ENCODE measurements at regions not wholly inside any gene's neighbourhood (a gene's known extent, or its start where the extent isn't known, plus 50 kb on each side); places are given as distances from the start of the nearest gene placed in this dataset.

GRCh38 chr13:106686163-106686562 is 118.2 kb upstream of the ARGLU1 start:
- Mint-ChIP-seq H3K27ac (no peak overlapping the region), H3K9me3 (peaks cover 0 to 2% of the 10 kb centered on the region in 2 donors), H3K36me3 (ENCODE audit: insufficient read depth) (no peaks in the 10 kb centered on the region), H3K4me1 (ENCODE audit: low read depth in 2 of 2) (no peaks in the 10 kb centered on the region), H3K27me3 (no peaks in the 10 kb centered on the region), H3K4me3 (no peak overlapping the region)
- ATAC-seq (replicated peaks) (no peak), DNase-seq (no peak)

- ATAC-seq (replicated peaks) = no peak
- no peak overlapping the region for H3K4me3 Mint-ChIP-seq
- no peaks in the 10 kb centered on the region for H3K36me3 Mint-ChIP-seq (ENCODE audit: insufficient read depth)
- H3K27me3 Mint-ChIP-seq = no peaks in the 10 kb centered on the region
- no peak overlapping the region for H3K27ac Mint-ChIP-seq
- H3K4me1 Mint-ChIP-seq (ENCODE audit: low read depth in 2 of 2) = no peaks in the 10 kb centered on the region
- peaks cover 0 to 2% of the 10 kb centered on the region in 2 donors for H3K9me3 Mint-ChIP-seq
- DNase-seq = no peak
Measured at GRCh38 chr13:106685143-106685542, 117.2 kb upstream of the ARGLU1 start.

GRCh38 chr13:106683918-106684317 is 116.0 kb upstream of the ARGLU1 start:
- H3K36me3 Mint-ChIP-seq (ENCODE audit: insufficient read depth) = no peaks in the 10 kb centered on the region
- DNase-seq (no peak), ATAC-seq (replicated peaks) (no peak)
- peaks cover 0 to 2% of the 10 kb centered on the region in 2 donors for H3K9me3 Mint-ChIP-seq
- no peaks in the 10 kb centered on the region for H3K4me1 Mint-ChIP-seq (ENCODE audit: low read depth in 2 of 2)
- no peak overlapping the region for H3K4me3 Mint-ChIP-seq
- H3K27ac Mint-ChIP-seq = no peak overlapping the region
- no peaks in the 10 kb centered on the region for H3K27me3 Mint-ChIP-seq

DNA sequence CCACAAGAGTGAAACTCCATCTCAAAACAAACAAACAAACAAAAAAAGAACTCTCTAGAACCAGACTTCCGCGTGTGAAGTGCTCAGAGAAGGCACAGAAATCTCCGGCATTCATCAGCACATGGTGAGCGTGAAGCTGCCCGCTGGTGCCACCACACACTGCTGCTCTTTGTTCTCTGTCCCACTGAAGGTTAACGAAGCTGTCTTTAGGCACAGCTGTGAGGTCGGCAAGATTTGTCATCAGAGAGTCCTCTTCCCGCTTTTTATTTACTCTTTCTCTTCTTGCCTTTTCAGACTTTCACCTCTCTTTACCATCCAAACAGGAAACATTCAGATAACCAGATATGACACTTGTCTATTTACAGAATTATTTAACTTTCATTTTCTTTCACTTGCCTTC is 115.2 kb upstream of the ARGLU1 start:
- H3K9me3 Mint-ChIP-seq = peaks cover 0 to 2% of the 10 kb centered on the region in 2 donors
- no peaks in the 10 kb centered on the region for H3K36me3 Mint-ChIP-seq (ENCODE audit: insufficient read depth)
- H3K27me3 Mint-ChIP-seq = peaks cover 0 to 1% of the 10 kb centered on the region in 2 donors
- no peak overlapping the region for H3K27ac Mint-ChIP-seq
- no peaks in the 10 kb centered on the region for H3K4me1 Mint-ChIP-seq (ENCODE audit: low read depth in 2 of 2)
- H3K4me3 Mint-ChIP-seq = no peak overlapping the region
- no peak for ATAC-seq (replicated peaks)
- DNase-seq = no peak

DNA sequence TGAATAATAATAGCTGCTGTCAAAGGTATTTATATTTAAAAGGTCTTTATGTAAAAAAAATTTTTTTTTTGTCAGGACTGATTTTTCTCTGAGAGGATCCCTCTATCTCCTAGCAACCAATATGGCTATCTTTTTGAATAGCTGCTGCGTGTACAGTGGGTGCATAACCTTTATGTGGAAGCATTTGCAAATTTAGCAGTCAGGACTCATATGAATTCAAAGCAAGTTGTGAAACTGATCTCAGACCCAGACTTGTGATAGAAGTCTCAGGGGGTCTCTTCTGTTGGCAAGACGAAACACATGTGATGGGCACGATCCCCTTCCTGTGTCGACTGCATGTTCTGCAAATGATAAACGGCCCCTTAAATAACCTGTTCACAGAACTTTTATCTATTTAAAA is 114.1 kb upstream of the ARGLU1 start:
- no peak for ATAC-seq (replicated peaks)

GRCh38 chr13:106681536-106681935 is 113.6 kb upstream of the ARGLU1 start:
- no peaks in the 10 kb centered on the region for H3K36me3 Mint-ChIP-seq (ENCODE audit: insufficient read depth)
- H3K27ac Mint-ChIP-seq = no peak overlapping the region
- peaks cover 6 to 10% of the 10 kb centered on the region in 2 donors for H3K27me3 Mint-ChIP-seq
- peaks cover 0 to 2% of the 10 kb centered on the region in 2 donors for H3K9me3 Mint-ChIP-seq
- DNase-seq (no peak), ATAC-seq (replicated peaks) (no peak)
- no peak overlapping the region for H3K4me3 Mint-ChIP-seq
- no peaks in the 10 kb centered on the region for H3K4me1 Mint-ChIP-seq (ENCODE audit: low read depth in 2 of 2)

More for the DNA sequence above, 114.1 kb upstream of the ARGLU1 start:
- H3K4me3 Mint-ChIP-seq = no peak overlapping the region
- no peaks in the 10 kb centered on the region for H3K36me3 Mint-ChIP-seq (ENCODE audit: insufficient read depth)
- DNase-seq = no peak
- H3K27me3 Mint-ChIP-seq = peaks cover 6 to 10% of the 10 kb centered on the region in 2 donors
- H3K4me1 Mint-ChIP-seq (ENCODE audit: low read depth in 2 of 2) = no peaks in the 10 kb centered on the region
- peaks cover 0 to 2% of the 10 kb centered on the region in 2 donors for H3K9me3 Mint-ChIP-seq
- H3K27ac Mint-ChIP-seq = no peak overlapping the region

DNA sequence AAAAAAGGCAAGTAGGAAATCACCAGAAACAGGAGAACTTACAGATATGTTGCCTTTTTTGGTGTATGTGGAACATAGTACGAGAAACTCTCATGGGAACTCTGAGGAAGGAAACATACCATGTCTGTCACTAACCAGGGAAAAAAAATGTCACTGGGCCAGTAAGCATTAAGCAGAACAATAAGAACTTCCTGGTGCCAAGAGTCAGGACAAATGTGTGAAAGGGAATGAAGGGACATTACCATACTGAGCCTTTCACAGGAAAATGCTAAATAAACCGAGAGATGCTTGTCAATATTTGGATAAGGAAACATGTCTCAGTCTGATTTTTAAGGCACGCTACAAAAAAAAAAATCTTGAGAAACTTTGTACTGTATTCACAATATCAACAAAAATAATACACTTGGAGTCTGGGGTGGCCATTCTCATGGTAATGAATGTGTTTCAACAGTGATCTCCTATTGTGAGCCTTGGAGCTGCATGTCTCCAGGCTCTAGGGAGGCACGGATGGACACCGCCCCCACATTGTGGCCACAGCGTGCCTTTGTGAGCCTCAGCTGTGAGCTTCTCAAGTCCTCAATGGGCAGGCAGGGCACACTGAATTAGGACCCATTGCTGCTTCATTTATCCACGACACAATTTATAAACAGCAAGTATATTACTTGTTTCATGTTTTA is 113.0 kb upstream of the ARGLU1 start:
- Mint-ChIP-seq H3K9me3 (peaks cover 0 to 2% of the 10 kb centered on the region in 2 donors), H3K27ac (no peak overlapping the region), H3K27me3 (peaks cover 6 to 10% of the 10 kb centered on the region in 2 donors), H3K4me1 (ENCODE audit: low read depth in 2 of 2) (no peaks in the 10 kb centered on the region), H3K36me3 (ENCODE audit: insufficient read depth) (no peaks in the 10 kb centered on the region), H3K4me3 (no peak overlapping the region)
- no peak for ATAC-seq (replicated peaks)
- DNase-seq = no peak

DNA sequence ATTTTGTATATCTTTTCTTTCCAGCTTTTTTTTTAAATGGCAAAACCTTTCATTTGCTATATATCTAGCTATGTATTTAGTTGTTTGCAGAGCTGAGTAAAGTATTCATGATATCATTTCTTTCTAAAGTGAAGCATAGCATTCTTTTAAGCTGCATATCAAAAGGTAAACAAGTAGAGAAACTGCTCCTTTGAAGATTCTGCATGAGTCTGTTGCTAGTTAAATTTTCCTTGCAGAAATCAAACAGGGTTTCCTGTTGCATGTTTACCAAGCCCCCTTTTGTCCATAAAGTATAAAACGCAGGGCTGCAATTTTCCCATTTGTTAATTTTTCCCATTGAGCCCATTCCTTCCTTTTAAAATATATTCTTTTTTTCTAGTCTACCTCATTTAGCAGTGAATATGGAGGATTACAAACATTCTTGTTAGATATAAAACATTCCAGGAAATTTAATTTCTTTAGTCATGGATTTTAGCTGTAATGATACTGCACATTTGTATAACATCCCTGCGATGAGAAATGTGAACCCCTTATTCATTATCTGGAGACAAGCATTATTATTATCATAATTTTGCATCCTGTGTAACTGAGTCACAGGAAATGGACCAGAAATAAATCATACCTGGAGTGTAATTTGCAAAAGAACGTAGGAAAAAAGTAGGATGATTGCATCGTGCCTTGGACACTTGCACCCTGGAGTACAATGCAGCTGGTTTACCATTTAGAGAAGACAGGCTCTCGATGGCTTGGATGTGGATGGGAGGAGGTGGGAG is 110.9 kb upstream of the ARGLU1 start:
- H3K27ac Mint-ChIP-seq = no peak overlapping the region
- H3K9me3 Mint-ChIP-seq = peaks cover 0 to 2% of the 10 kb centered on the region in 2 donors
- H3K4me3 Mint-ChIP-seq = no peak overlapping the region
- DNase-seq (no peak), ATAC-seq (replicated peaks) (no peak)
- H3K27me3 Mint-ChIP-seq = peaks cover 10 to 13% of the 10 kb centered on the region in 2 donors
- no peaks in the 10 kb centered on the region for H3K4me1 Mint-ChIP-seq (ENCODE audit: low read depth in 2 of 2)
- no peaks in the 10 kb centered on the region for H3K36me3 Mint-ChIP-seq (ENCODE audit: insufficient read depth)

DNA sequence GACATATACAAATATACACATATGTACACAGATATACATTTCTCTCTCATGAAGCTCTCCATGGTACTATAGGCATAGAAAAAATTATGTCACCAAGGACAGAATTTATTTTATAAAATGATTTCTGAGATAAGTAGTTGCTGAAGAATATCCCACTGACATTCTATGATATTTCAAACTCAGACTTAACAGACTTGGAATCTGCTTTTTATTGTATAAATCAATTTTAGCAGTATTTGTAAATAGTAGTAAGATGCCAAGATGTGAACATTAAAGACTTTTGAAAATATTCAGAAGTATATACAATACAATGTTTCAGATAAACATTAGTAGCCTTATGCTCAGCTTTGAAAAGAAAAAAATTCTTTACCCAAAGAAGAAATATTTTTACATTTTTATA is 107.4 kb upstream of the ARGLU1 start:
- no peak for ATAC-seq (replicated peaks)
- DNase-seq = no peak
- H3K4me1 Mint-ChIP-seq (ENCODE audit: low read depth in 2 of 2) = no peaks in the 10 kb centered on the region
- H3K9me3 Mint-ChIP-seq = no peaks in the 10 kb centered on the region
- no peak overlapping the region for H3K27ac Mint-ChIP-seq
- no peaks in the 10 kb centered on the region for H3K36me3 Mint-ChIP-seq (ENCODE audit: insufficient read depth)
- peaks cover 10 to 24% of the 10 kb centered on the region in 2 donors for H3K27me3 Mint-ChIP-seq
- H3K4me3 Mint-ChIP-seq = no peak overlapping the region

DNA sequence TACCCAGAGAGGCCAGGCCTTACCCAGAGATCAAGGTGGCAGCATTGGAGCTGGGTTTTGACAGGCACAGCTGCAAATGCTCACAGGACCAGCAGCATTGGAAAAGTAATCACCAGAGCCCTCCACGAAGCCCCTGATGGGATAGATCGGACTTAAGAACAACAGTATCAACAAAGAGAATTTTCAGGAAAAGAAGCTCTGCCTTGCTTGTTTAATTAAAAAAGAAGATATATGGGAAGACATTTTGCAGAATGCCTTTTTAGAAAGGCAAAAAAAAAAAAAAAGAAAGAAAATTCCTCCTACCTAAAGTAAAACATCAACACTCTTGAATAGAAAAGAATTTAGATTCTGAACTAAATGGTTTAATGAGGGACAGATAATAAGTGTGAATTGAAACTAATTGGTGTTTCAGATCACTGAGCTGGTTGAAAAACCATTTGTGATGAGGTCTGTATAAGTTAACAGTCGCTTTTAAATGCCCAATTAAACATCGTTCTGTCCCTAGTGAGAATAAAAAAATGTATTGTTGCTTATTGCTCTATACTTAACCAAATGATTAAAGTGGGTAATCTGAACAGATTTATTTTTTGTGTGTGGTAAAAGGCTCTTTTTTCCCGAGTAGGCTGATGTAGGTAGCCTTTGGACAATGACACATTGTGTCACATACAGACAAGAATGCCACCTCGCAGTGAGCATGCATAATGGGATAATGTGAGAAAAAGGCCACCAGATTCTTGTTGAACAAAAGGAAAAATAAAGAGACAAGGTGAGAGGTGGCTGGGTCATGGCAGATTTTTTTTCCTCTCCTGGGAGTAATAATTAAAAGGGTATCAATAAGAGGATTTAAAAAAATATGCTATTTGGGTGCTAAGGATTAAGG is 93.0 kb upstream of the ARGLU1 start:
- Mint-ChIP-seq H3K36me3 (ENCODE audit: insufficient read depth) (no peaks in the 10 kb centered on the region), H3K27me3 (peaks cover 17 to 33% of the 10 kb centered on the region in 2 donors), H3K9me3 (no peaks in the 10 kb centered on the region), H3K27ac (no peak overlapping the region), H3K4me1 (ENCODE audit: low read depth in 2 of 2) (no peaks in the 10 kb centered on the region), H3K4me3 (no peak overlapping the region)
- DNase-seq (no peak), ATAC-seq (replicated peaks) (no peak)

- H3K36me3 Mint-ChIP-seq (ENCODE audit: insufficient read depth) = no peaks in the 10 kb centered on the region
- no peaks in the 10 kb centered on the region for H3K4me1 Mint-ChIP-seq (ENCODE audit: low read depth in 2 of 2)
- no peak overlapping the region for H3K27ac Mint-ChIP-seq
- H3K9me3 Mint-ChIP-seq = peaks cover 0 to 2% of the 10 kb centered on the region in 2 donors
- H3K27me3 Mint-ChIP-seq = peaks cover 30 to 49% of the 10 kb centered on the region in 2 donors
- ATAC-seq (replicated peaks) (no peak), DNase-seq (no peak)
- H3K4me3 Mint-ChIP-seq = no peak overlapping the region
Measured at GRCh38 chr13:106657104-106657503, 89.2 kb upstream of the ARGLU1 start.

GRCh38 chr13:106656186-106656585 is 88.2 kb upstream of the ARGLU1 start:
- ATAC-seq (replicated peaks) (no peak), DNase-seq (no peak)
- H3K36me3 Mint-ChIP-seq (ENCODE audit: insufficient read depth) = no peaks in the 10 kb centered on the region
- no peak overlapping the region for H3K27ac Mint-ChIP-seq
- H3K4me3 Mint-ChIP-seq = no peak overlapping the region
- peaks cover 25 to 48% of the 10 kb centered on the region in 2 donors for H3K27me3 Mint-ChIP-seq
- no peaks in the 10 kb centered on the region for H3K4me1 Mint-ChIP-seq (ENCODE audit: low read depth in 2 of 2)
- peaks cover 0 to 2% of the 10 kb centered on the region in 2 donors for H3K9me3 Mint-ChIP-seq

DNA sequence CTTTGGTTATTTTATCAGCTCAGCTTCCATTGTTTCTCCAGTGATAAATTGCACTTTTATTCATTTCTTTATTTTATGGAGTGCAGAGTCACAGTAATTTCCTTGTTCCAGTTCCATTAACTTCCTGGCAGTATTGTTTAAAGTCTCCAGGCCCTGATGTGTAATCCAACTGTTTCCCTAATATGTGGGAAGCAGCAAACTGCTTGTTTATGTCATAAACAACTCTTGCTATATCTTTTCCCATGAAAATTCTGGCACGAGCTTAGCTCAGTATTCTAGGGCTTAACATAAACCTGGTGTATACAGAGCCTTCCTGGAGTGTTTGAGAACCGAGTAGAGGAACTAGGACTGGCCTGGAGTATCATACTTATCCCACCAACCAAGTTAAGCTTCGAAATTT is 83.5 kb upstream of the ARGLU1 start:
- H3K27me3 Mint-ChIP-seq = peaks cover 19 to 40% of the 10 kb centered on the region in 2 donors
- no peak overlapping the region for H3K4me3 Mint-ChIP-seq
- no peak overlapping the region for H3K27ac Mint-ChIP-seq
- ATAC-seq (replicated peaks) = no peak
- no peaks in the 10 kb centered on the region for H3K36me3 Mint-ChIP-seq (ENCODE audit: insufficient read depth)
- H3K9me3 Mint-ChIP-seq = peaks cover 0 to 2% of the 10 kb centered on the region in 2 donors
- no peaks in the 10 kb centered on the region for H3K4me1 Mint-ChIP-seq (ENCODE audit: low read depth in 2 of 2)
- no peak for DNase-seq

Data from effector memory CD8-positive, alpha-beta T cell (primary cell).